ENCODE measurements at regions not wholly inside any gene's neighbourhood (a gene's known extent, or its start where the extent isn't known, plus 50 kb on each side); places are given as distances from the start of the nearest gene placed in this dataset.
"Not testable (repeated sequence)": the region's sequence is repeated elsewhere in the genome, so short reads cannot be mapped to it uniquely, and the experiment has no call there.

- no peak for DNase-seq (ENCODE audit: low spot score)
Measured at GRCh38 chr7:132030086-132030568, 473.7 kb upstream of the PODXL start.

GRCh38 chr7:132029369-132030085, 473.1 kb upstream of the PODXL start:
- no peak for DNase-seq (ENCODE audit: low spot score)

- peak; percentile 4 for DNase-seq (ENCODE audit: low spot score)
Measured at GRCh38 chr7:132028144-132028920, 471.9 kb upstream of the PODXL start.

GRCh38 chr7:132024290-132024689, 467.9 kb upstream of the PODXL start:
- DNase-seq (ENCODE audit: low spot score), result no peak

GRCh38 chr7:132023466-132023865, 467.0 kb upstream of the PODXL start:
- no peak for DNase-seq (ENCODE audit: low spot score)

GRCh38 chr7:132022188-132022587, 465.8 kb upstream of the PODXL start:
- DNase-seq (ENCODE audit: low spot score), result no peak

- DNase-seq (ENCODE audit: low spot score), result no peak
Measured at GRCh38 chr7:132019703-132020102, 463.3 kb upstream of the PODXL start.

GRCh38 chr7:132009778-132010177, 453.4 kb upstream of the PODXL start:
- DNase-seq (ENCODE audit: low spot score), result no peak

GRCh38 chr7:132004529-132004928, 448.1 kb upstream of the PODXL start:
- DNase-seq (ENCODE audit: low spot score), result peak; percentile 13

- DNase-seq (ENCODE audit: low spot score), result no peak
Measured at GRCh38 chr7:132002343-132002968, 446.0 kb upstream of the PODXL start.

GRCh38 chr7:132001146-132001545, 444.7 kb upstream of the PODXL start:
- no peak for DNase-seq (ENCODE audit: low spot score)

- DNase-seq (ENCODE audit: low spot score), result no peak
Measured at GRCh38 chr7:131999193-131999592, 442.8 kb upstream of the PODXL start.

- DNase-seq (ENCODE audit: low spot score), result no peak
Measured at GRCh38 chr7:131995324-131995723, 438.9 kb upstream of the PODXL start.

GRCh38 chr7:131981069-131981468, 424.6 kb upstream of the PODXL start:
- not testable (repeated sequence) for DNase-seq (ENCODE audit: low spot score)

- DNase-seq (ENCODE audit: low spot score), result not testable (repeated sequence)
Measured at GRCh38 chr7:131978118-131978517, 421.7 kb upstream of the PODXL start.

GRCh38 chr7:131976411-131976810, 420.0 kb upstream of the PODXL start:
- DNase-seq (ENCODE audit: low spot score), result no peak

GRCh38 chr7:131974671-131975070, 418.2 kb upstream of the PODXL start:
- DNase-seq (ENCODE audit: low spot score), result no peak

GRCh38 chr7:131972251-131972650, 415.8 kb upstream of the PODXL start:
- DNase-seq (ENCODE audit: low spot score), result no peak

GRCh38 chr7:131970602-131971001, 414.2 kb upstream of the PODXL start:
- no peak for DNase-seq (ENCODE audit: low spot score)

- DNase-seq (ENCODE audit: low spot score), result no peak
Measured at GRCh38 chr7:131969560-131969959, 413.1 kb upstream of the PODXL start.

- no peak for DNase-seq (ENCODE audit: low spot score)
Measured at GRCh38 chr7:131967216-131967730, 410.8 kb upstream of the PODXL start.

- DNase-seq (ENCODE audit: low spot score), result no peak
Measured at GRCh38 chr7:131964203-131964602, 407.8 kb upstream of the PODXL start.
